Ovary (tissue), 3 donors: ENCODE measurements at regions not wholly inside any gene's neighbourhood (a gene's known extent, or its start where the extent isn't known, plus 50 kb on each side); places are given as distances from the start of the nearest gene placed in this dataset.

Experiments
- EP300 ChIP-seq: sonication (generic); formaldehyde crosslinking; IDR thresholded peaks from one replicate; pipeline ENCODE4 v1.6.1; 2017; ENCODE audit warnings: antibody characterized with exemption
- POLR2A ChIP-seq: fragments of 450-650 bp; IDR thresholded peaks from one replicate; pipeline ENCODE4 v1.6.1; 2017; ENCODE audit warnings: antibody characterized with exemption, mild to moderate bottlenecking, moderate library complexity
- TF ChIP-seq, protein P1 (sequence below), 3 donors: fragments of 450-650 bp in 2 of 3; fragments of 200-600 bp in 1 of 3; IDR thresholded peaks; one replicate each; pipeline versions ENCODE4 v1.5.1 to v1.8.0; 2016 to 2022; ENCODE audit warnings: antibody characterized with exemption in 3 of 3, mild to moderate bottlenecking in 1 of 3
- donor health status: DM: no; HTN: no; CAD: no.

DNA sequence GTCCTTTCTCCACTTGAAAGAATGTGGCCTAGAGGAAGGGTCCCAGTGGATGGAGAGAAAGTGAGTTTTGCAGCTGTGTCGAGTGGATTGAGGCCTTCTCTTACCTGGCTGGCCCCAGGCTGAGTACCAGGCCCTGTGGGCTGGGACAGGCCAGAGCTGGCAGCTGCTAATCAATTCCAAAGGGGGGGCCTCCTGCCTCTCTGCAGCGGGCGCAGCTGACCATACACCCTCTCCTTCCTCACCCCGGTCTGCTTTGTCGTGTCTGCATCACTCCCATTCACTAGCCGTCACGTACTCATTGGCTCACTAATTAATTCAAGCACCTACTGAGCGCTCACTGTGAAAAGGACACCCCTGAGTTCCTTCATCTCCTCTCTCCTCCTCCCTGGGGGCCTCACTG, 58.4 kb upstream of the PITX1 start:
- TF ChIP-seq, protein P1, sequence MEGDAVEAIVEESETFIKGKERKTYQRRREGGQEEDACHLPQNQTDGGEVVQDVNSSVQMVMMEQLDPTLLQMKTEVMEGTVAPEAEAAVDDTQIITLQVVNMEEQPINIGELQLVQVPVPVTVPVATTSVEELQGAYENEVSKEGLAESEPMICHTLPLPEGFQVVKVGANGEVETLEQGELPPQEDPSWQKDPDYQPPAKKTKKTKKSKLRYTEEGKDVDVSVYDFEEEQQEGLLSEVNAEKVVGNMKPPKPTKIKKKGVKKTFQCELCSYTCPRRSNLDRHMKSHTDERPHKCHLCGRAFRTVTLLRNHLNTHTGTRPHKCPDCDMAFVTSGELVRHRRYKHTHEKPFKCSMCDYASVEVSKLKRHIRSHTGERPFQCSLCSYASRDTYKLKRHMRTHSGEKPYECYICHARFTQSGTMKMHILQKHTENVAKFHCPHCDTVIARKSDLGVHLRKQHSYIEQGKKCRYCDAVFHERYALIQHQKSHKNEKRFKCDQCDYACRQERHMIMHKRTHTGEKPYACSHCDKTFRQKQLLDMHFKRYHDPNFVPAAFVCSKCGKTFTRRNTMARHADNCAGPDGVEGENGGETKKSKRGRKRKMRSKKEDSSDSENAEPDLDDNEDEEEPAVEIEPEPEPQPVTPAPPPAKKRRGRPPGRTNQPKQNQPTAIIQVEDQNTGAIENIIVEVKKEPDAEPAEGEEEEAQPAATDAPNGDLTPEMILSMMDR (IDR thresholded peaks at IDR 0.05): no peak
- TF ChIP-seq POLR2A (no peak), EP300 (no peak)
